SK-N-MC (cell line): ENCODE measurements at regions not wholly inside any gene's neighbourhood (a gene's known extent, or its start where the extent isn't known, plus 50 kb on each side); places are given as distances from the start of the nearest gene placed in this dataset.

Source experiments
- DNase-seq: peaks from one replicate; pipeline ENCODE4 v3.0.0-alpha.2; 2011; ENCODE audit warnings: low read depth, low spot score
- H3K27ac ChIP-seq: fragments of 200-600 bp; sonication (generic); 2 replicates; pipeline ENCODE4 v1.5.1; 2016; ENCODE audit warnings: mixed run types
- H3K36me3 ChIP-seq: fragments of 200-600 bp; sonication (generic); 2 replicates; pipeline ENCODE4 v1.6.1; 2017; ENCODE audit warnings: antibody characterized with exemption, low read length, mixed read lengths; ENCODE audit not compliant: insufficient read depth
- H3K4me3 ChIP-seq: fragments of 200-600 bp; sonication (generic); 2 replicates; pipeline ENCODE4 v1.5.1; 2016
- H3K9ac ChIP-seq: fragments of 200-600 bp; sonication (generic); 2 replicates; pipeline ENCODE4 v1.8.0; 2017; ENCODE audit warnings: mixed run types, mixed read lengths; ENCODE audit not compliant: insufficient read length
- H3K9me3 ChIP-seq: fragments of 200-600 bp; sonication (generic); 2 replicates; pipeline ENCODE4 v1.6.1; 2017; ENCODE audit warnings: low read depth, mild to moderate bottlenecking, antibody characterized with exemption, low read length, moderate library complexity, mixed read lengths
- EZH2 ChIP-seq: fragments of 200-600 bp; sonication (generic); IDR thresholded peaks from one replicate; pipeline ENCODE4 v1.6.1; 2017; ENCODE audit warnings: antibody characterized with exemption
- FOXP2 ChIP-seq: optimal IDR thresholded peaks from 2 replicates; pipeline ENCODE3; 2011; ENCODE audit warnings: mild to moderate bottlenecking, moderate library complexity; ENCODE audit not compliant: insufficient read depth; ENCODE audit errors: extremely low read length, control extremely low read depth
- POLR2AphosphoS5 ChIP-seq: IDR thresholded peaks from 2 replicates; pipeline ENCODE4 v1.6.1; 2012; ENCODE audit warnings: mild to moderate bottlenecking, low read depth, low read length, borderline replicate concordance

DNA sequence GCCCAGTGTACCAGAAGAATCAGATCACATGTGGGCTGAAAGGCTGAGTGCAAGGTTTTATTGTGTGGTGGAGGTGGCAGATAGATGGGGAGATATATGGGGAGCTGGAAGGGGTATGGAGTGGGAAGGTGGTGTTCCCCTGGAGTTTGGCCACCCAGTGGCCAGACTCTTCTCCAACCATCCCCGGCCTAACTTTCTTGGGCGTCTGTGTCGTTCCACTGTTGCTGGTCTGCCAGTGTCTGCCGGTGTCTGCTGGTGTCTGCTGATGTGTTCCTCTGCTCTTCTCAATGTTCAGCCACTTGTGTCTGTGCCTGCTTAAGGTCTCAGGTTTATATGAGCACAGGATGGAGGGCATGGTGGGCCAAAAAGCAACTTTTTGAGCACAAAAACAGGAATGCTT, 78.4 kb upstream of the PALS2 start:
- Histone ChIP-seq H3K4me3 (no peak overlapping the region), H3K36me3 (no peaks in the 10 kb centered on the region), H3K9me3 (no peaks in the 10 kb centered on the region), H3K9ac (no peak overlapping the region), H3K27ac (no peak overlapping the region)
- TF ChIP-seq EZH2 (no peak), POLR2AphosphoS5 (no peak), FOXP2 (no peak)
- DNase-seq = no peak

DNA sequence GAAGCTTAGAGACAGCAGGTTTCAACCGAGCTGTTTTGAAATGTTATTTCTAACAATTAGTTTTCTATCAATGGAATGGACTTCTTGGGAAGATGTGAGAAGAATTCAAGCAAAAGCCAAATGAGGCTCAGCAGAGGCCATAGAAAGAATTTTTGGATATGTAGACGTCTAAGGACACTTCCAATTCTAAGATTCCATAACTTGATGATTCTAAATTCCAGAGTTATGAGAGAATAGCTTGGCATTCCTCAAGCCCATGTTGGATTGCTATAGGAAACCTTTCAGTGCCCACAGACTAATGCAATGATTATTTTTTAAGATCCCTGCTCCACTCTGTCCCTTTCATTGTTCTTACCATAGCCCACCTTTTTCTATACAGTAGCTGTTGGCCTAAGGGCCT, 77.2 kb upstream of the PALS2 start:
- no peak for TF ChIP-seq EZH2
- TF ChIP-seq POLR2AphosphoS5 = no peak
- no peak for TF ChIP-seq FOXP2
- no peak for DNase-seq
- H3K36me3 ChIP-seq = no peaks in the 10 kb centered on the region
- no peaks in the 10 kb centered on the region for H3K9me3 ChIP-seq
- H3K4me3 ChIP-seq = no peak overlapping the region
- H3K27ac ChIP-seq = no peak overlapping the region
- H3K9ac ChIP-seq = no peak overlapping the region

DNA sequence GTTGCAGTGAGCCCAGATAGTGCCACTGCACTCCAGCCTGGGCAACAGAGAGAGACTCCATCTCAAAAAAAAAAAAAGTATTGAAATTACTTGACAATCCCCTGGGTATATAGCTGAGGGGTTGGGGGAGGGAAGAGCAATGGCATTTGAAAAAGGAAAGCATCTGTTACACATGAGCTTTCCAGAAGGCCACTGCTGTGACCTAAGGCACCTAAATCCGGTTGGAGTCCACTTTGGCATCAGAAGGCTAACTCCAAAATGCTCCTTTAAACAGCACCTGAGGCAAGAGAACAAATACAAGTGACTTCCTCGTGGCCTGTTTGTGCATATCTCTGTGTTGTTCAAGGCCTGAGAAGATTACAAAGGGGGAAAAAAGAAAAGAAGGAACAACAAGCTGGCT, 74.8 kb upstream of the PALS2 start:
- Histone ChIP-seq H3K4me3 (no peak overlapping the region), H3K9me3 (no peaks in the 10 kb centered on the region), H3K27ac (no peak overlapping the region), H3K9ac (no peak overlapping the region), H3K36me3 (no peaks in the 10 kb centered on the region)
- TF ChIP-seq POLR2AphosphoS5 (no peak), EZH2 (no peak), FOXP2 (no peak)
- DNase-seq = no peak

DNA sequence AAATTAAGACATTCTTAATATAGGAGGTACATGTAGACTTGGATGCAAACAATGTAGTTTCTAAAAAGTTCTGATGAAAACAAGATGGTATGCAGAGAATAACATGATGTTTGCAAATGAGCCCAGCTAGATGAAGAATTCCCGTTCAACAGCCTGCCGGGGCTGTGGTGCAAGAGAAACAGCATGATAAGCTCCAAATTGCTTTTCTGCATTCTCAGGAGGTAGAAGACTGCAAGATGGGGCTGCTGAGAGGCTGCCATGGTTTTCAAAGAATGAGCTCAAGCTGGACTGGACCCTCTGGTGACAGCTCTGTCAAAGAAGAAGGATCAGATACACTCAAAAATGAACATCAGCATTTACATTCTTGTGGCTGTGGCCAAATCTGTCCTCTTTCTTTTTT, 73.4 kb upstream of the PALS2 start:
- no peak overlapping the region for H3K4me3 ChIP-seq
- no peak for DNase-seq
- H3K36me3 ChIP-seq = no peaks in the 10 kb centered on the region
- no peaks in the 10 kb centered on the region for H3K9me3 ChIP-seq
- TF ChIP-seq FOXP2 = no peak
- TF ChIP-seq POLR2AphosphoS5 = no peak
- TF ChIP-seq EZH2 = no peak
- H3K9ac ChIP-seq = no peak overlapping the region
- H3K27ac ChIP-seq = no peak overlapping the region

DNA sequence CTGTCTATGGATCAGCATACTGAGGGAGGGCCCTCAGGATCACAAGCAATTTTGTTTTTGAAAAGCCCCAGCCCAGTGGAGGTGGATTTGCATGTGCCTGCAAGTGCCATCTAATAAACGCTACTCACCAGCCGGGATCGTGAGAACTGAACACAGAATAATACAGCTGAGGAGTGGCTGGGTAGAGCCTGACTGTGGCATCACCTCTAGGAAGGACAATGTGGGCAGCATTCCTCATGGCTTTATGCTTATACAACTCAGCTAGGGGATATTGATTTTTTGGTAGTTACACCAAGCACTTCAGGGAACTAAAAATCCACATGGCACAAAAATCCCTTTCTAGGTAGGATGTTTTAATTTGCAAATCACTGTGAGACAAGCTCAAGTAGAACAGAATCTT, 72.7 kb upstream of the PALS2 start:
- DNase-seq = no peak
- Histone ChIP-seq H3K9ac (no peak overlapping the region), H3K4me3 (no peak overlapping the region), H3K27ac (no peak overlapping the region), H3K36me3 (no peaks in the 10 kb centered on the region), H3K9me3 (no peaks in the 10 kb centered on the region)
- TF ChIP-seq EZH2 (no peak), POLR2AphosphoS5 (no peak)

DNA sequence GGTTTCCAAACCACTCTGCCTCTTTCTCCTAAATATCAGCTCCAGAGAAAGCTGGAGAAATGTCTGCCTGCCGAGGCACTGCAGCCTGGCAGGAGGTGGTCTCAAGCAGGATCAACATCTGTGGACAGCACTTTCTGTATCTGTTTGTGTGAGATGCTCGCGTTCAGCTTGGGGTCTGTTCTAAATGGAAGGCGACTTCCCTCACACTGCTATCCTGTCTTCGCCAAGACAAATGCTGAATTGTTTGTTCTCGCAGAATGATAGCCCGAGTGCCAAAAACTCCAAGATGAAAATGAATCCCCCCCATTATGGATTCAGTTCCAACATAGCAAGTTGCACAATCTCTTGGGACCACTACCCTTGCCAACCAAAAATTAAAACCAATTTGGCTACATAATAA, 72.2 kb upstream of the PALS2 start:
- Histone ChIP-seq H3K36me3 (no peaks in the 10 kb centered on the region), H3K4me3 (no peak overlapping the region), H3K9me3 (no peaks in the 10 kb centered on the region), H3K9ac (no peak overlapping the region), H3K27ac (no peak overlapping the region)
- TF ChIP-seq EZH2 = no peak
- no peak for TF ChIP-seq FOXP2
- no peak for TF ChIP-seq POLR2AphosphoS5
- DNase-seq = no peak

DNA sequence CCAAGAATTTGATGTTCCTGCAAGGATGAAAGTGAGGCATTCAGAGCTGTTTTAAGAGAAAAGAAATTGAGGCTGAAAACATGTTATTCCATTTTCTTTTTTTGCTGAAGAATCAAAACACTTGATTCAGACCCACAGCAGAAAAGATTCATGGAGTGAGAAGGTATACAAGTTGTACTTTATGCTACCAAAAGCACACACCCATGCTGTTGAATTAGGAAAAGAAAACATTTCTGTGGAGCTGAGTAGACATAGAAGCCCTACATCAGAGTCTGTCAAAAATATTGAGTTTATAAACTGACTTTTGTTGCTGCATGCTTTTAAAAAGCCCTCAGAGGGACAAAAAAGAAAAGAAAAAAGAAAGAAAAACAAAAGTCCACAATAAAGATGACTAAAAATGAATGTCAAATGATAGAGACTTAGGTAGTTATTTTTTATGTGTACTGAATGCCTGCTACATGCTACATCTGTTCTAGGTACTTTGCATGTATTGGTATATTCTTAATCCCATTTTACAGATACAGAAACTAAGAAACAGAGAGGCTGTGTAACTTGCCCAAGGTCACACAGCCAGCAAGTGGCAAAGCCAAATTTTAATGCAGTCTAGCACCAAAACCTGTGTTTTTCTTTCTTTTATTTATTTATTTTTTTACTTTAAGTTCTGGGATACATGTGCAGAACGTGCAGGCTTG, 71.7 kb upstream of the PALS2 start:
- DNase-seq = no peak
- Histone ChIP-seq H3K9ac (no peak overlapping the region), H3K4me3 (no peak overlapping the region), H3K36me3 (no peaks in the 10 kb centered on the region), H3K9me3 (no peaks in the 10 kb centered on the region), H3K27ac (no peak overlapping the region)
- TF ChIP-seq POLR2AphosphoS5 (no peak), EZH2 (no peak), FOXP2 (no peak)

DNA sequence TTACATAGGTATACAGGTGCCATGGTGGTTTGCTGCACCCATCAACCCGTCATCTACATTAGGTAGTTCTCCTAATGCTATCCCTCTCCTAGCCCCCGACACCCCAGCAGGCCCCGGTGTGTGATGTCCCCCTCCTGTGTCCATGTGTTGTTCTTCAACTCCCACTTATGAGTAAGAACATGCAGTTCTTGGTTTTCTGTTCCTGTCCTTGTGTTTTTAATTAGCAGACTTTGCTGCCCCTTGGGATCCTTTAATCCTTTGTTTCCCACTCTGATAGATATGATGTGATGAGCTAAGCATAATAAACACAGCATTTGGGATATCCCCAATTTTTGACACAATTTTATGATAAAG, 71.1 kb upstream of the PALS2 start:
- Histone ChIP-seq H3K27ac (no peak overlapping the region), H3K9ac (no peak overlapping the region), H3K9me3 (no peaks in the 10 kb centered on the region), H3K36me3 (no peaks in the 10 kb centered on the region), H3K4me3 (no peak overlapping the region)
- no peak for DNase-seq
- TF ChIP-seq FOXP2 = no peak
- TF ChIP-seq EZH2 = no peak
- no peak for TF ChIP-seq POLR2AphosphoS5

DNA sequence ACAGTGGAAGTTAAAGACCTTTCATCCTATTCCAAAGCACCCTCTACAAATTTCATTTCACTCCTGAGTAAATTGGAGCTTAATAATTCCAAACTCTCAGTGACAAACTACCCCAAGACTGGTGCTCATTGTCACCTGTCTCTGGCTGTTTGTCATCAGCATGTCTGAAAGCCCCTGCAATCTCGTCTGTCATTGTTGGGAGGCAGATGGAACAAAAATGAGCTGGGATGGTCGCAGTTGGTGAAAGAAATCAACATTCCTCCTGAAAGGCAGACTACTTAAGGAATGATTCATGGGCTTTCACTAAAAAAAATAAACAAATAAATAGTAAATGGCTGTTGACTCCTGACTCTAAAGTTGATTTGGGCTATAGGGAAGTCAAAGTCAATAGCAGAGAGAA, 69.7 kb upstream of the PALS2 start:
- TF ChIP-seq EZH2 (no peak), FOXP2 (no peak), POLR2AphosphoS5 (no peak)
- Histone ChIP-seq H3K27ac (no peak overlapping the region), H3K9me3 (no peaks in the 10 kb centered on the region), H3K36me3 (no peaks in the 10 kb centered on the region), H3K9ac (no peak overlapping the region), H3K4me3 (no peak overlapping the region)
- DNase-seq = no peak
